Lower lobe of right lung (tissue), 2 donors: ENCODE measurements at regions not wholly inside any gene's neighbourhood (a gene's known extent, or its start where the extent isn't known, plus 50 kb on each side); places are given as distances from the start of the nearest gene placed in this dataset.

Experiments
- ATAC-seq, 2 donors: fragments of 200-7000 bp; cut with Tn5 transposase; one replicate each; pipeline ENCODE4 v1.9.1; 2020 to 2022; ENCODE audit warnings: mild to moderate bottlenecking in 2 of 2, moderate library complexity in 2 of 2
- DNase-seq: peaks from one replicate; pipeline ENCODE4 v3.0.0-alpha.2; 2020
- H3K27ac ChIP-seq: fragments of 200-600 bp; one replicate; pipeline ENCODE4 v1.8.0; 2022
- H3K27me3 ChIP-seq: fragments of 200-600 bp; one replicate; pipeline ENCODE4 v1.8.0; 2022; ENCODE audit warnings: low read depth
- H3K36me3 ChIP-seq: fragments of 200-600 bp; one replicate; pipeline ENCODE4 v1.8.0; 2022; ENCODE audit warnings: mild to moderate bottlenecking
- H3K4me1 ChIP-seq: fragments of 200-600 bp; one replicate; pipeline ENCODE4 v1.8.0; 2022
- H3K4me3 ChIP-seq: fragments of 200-600 bp; one replicate; pipeline ENCODE4 v1.8.0; 2022; ENCODE audit warnings: mild to moderate bottlenecking
- H3K9me3 ChIP-seq: fragments of 200-600 bp; one replicate; pipeline ENCODE4 v1.8.0; 2022
- intact Hi-C: fragments of 100-400 bp; cut with DNase I; formaldehyde crosslinking; loops from one replicate; pipeline ENCODE4 v1.11.0; 2022
- TF ChIP-seq, protein P1 (sequence below): fragments of 200-600 bp; IDR thresholded peaks from one replicate; pipeline ENCODE4 v1.8.0; 2022; ENCODE audit warnings: antibody characterized with exemption, mild to moderate bottlenecking
- donor health status: DM: no; HTN: yes; CAD: no; lungs with severe emphysema.

DNA sequence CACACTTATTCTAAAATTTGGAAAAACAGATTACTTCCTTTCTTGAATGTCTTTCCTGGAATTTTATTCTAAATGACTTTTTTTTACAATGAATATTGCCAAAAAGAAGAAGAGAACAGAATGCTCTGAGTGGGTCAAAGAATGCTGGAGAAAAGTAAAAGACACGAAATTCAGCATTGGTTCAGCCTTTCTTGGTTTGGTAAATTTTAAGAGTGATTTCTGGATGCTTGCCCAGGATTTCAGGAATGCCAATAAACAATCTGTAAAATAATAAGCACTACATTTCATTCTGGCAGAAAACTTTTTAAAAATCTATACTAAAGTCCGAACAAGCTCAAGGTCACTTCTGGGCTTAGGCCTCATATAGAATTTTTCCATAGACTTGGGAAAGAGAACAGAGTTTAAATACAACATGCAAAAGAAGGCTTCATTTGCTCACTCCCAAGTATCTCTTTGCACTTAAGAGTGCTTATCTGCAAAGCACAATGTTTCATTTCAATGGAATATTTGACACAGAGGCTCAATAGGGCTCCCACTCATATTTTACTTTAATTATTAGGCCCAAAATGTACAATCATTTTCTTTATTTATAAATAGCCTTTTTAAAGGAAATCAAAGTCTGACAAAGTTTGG lies 359.5 kb upstream of the ANKRD30A start:
- Histone ChIP-seq H3K27me3 (no peaks in the 10 kb centered on the region), H3K27ac (no peak overlapping the region), H3K4me3 (no peak overlapping the region), H3K9me3 (no peaks in the 10 kb centered on the region), H3K36me3 (no peaks in the 10 kb centered on the region), H3K4me1 (no peaks in the 10 kb centered on the region)
- ATAC-seq: no peak
- TF ChIP-seq, protein P1, sequence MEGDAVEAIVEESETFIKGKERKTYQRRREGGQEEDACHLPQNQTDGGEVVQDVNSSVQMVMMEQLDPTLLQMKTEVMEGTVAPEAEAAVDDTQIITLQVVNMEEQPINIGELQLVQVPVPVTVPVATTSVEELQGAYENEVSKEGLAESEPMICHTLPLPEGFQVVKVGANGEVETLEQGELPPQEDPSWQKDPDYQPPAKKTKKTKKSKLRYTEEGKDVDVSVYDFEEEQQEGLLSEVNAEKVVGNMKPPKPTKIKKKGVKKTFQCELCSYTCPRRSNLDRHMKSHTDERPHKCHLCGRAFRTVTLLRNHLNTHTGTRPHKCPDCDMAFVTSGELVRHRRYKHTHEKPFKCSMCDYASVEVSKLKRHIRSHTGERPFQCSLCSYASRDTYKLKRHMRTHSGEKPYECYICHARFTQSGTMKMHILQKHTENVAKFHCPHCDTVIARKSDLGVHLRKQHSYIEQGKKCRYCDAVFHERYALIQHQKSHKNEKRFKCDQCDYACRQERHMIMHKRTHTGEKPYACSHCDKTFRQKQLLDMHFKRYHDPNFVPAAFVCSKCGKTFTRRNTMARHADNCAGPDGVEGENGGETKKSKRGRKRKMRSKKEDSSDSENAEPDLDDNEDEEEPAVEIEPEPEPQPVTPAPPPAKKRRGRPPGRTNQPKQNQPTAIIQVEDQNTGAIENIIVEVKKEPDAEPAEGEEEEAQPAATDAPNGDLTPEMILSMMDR: no peak
- no peak for DNase-seq
- intact Hi-C loops: no loop called here

DNA sequence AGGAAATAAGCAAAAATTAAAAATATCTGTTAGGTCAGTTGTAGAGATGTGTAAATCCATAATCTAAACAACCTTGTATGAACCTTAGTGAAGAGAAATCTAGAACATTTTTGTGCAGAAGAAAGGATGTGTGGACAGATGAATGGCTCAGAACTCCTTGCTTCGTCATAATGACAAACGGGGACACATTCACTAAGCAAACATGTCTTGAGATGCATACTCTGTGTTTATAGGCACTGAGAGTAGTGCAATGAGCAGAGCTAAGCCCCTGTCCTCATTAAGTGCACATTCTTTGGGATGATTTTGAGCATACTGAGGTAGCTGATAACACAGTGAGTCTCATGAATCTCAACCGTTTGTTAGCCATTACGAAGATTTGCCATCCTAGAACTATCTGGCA lies 360.6 kb upstream of the ANKRD30A start:
- no peaks in the 10 kb centered on the region for H3K9me3 ChIP-seq
- ATAC-seq: no peak
- no peak overlapping the region for H3K27ac ChIP-seq
- no peaks in the 10 kb centered on the region for H3K27me3 ChIP-seq
- TF ChIP-seq, protein P1: no peak
- no peak overlapping the region for H3K4me3 ChIP-seq
- DNase-seq: no peak
- H3K36me3 ChIP-seq: no peaks in the 10 kb centered on the region
- intact Hi-C loops: no loop called here
- no peaks in the 10 kb centered on the region for H3K4me1 ChIP-seq

DNA sequence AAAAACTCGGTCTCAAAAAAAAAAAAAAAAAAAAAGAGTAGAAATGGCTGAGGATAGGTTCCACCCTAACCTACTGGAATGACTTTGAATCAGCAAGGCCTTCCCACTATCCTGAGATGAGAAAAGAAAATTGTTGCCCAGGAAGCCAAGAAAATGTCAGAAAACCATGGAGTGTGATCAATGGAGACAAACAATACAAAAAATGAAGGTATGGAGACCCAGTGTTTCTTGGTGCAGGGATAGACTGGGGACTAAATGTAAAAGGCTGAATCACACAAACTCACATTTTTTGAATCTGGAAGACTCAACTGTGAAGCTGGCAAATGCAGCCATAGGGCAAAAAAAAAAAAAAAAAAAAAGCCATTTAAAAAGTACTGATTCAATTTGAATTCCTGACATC lies 364.3 kb upstream of the ANKRD30A start:
- ATAC-seq (no peak), DNase-seq (no peak)
- TF ChIP-seq, protein P1: no peak
- H3K4me3 ChIP-seq: no peak overlapping the region
- no peaks in the 10 kb centered on the region for H3K9me3 ChIP-seq
- no peaks in the 10 kb centered on the region for H3K27me3 ChIP-seq
- intact Hi-C loops: no loop called here
- no peaks in the 10 kb centered on the region for H3K36me3 ChIP-seq
- no peaks in the 10 kb centered on the region for H3K4me1 ChIP-seq
- H3K27ac ChIP-seq: no peak overlapping the region

DNA sequence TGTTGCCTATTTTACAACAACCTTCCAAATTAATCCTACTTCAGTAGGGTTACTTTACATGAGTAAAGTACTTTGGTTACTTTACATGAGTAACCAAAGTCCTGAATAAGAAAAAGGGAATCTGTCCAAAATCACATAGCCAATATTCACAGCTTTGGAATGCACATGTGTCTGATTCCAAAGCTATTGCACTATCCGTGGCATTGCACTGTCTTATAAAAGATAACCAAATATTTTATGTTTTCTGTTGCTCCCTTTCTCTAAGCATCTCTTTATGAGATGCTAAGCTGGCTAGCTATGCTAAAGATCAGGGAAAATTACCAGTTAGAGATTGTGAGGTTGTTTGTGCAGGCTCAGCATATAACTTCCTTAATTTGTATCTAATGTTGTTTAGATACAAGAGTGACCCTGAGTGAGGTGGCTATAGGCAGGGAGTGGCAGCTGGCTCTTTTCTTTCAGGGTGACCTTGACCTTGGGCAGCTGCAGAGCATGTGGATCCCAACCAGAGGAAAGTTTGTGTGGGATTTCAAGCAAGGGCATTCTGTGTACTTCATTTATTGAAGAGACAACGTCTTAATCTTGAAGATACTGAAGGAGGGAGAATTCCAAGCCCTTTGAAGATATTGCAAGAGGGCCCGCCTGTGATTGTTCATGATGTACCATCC lies 366.1 kb upstream of the ANKRD30A start:
- intact Hi-C loops: no loop called here
- no peak for ATAC-seq

DNA sequence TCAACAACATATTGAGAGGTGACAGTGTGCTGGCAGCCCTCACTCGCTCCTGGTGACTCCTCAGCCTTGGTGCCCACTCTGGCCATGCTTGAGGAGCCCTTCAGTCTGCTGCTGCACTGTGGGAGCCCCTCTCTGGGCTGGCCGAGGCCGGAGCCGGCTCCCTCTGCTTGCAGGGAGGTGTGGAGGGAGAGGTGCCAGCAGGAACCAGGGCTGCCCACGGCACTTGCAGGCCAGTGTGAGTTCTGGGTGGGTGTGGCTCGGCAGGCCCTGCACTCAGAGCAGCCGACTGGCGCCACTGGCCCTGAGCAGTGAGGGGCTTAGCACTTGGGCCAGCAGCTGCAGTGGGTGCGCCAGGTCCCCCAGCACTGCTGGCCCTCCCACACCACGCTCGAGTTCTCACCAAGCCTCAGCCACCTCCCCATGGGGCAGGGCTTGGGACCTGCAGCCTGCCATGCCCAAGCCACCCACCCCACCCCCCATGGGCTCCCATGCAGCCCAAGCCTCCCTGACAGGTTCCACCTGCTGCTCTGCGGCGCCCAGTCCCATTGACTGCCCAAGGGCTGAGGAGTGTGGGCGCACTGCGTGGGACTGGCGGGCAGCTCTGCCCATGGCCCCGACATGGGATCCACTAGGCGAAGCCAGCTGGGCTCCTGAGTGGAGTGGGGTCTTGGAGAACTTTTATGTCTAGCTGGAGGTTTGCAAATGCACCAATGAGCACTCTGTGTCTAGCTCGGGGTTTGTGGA lies 377.1 kb upstream of the ANKRD30A start:
- intact Hi-C loops: no loop called here
- no peaks in the 10 kb centered on the region for H3K36me3 ChIP-seq
- H3K4me3 ChIP-seq: no peak overlapping the region
- no peaks in the 10 kb centered on the region for H3K4me1 ChIP-seq
- peaks cover 4% of the 10 kb centered on the region for H3K9me3 ChIP-seq
- H3K27me3 ChIP-seq: no peaks in the 10 kb centered on the region
- no peak overlapping the region for H3K27ac ChIP-seq
- peak in 1 of 2 donors; percentile 15 for ATAC-seq
- no peak for DNase-seq
- TF ChIP-seq, protein P1: no peak

More for the DNA sequence above, 366.1 kb upstream of the ANKRD30A start:
- H3K36me3 ChIP-seq: no peaks in the 10 kb centered on the region
- DNase-seq: no peak
- no peak overlapping the region for H3K4me3 ChIP-seq
- no peak overlapping the region for H3K27ac ChIP-seq
- no peaks in the 10 kb centered on the region for H3K27me3 ChIP-seq
- H3K9me3 ChIP-seq: no peaks in the 10 kb centered on the region
- TF ChIP-seq, protein P1: no peak
- no peaks in the 10 kb centered on the region for H3K4me1 ChIP-seq
